Right atrium auricular region (tissue), 2 donors: ENCODE measurements at regions not wholly inside any gene's neighbourhood (a gene's known extent, or its start where the extent isn't known, plus 50 kb on each side); places are given as distances from the start of the nearest gene placed in this dataset.

Source experiments
- DNase-seq: peaks from one replicate; pipeline ENCODE4 v3.0.0-alpha.2; 2019; ENCODE audit warnings: low spot score
- H3K27ac ChIP-seq, 2 donors: fragments of 200-600 bp; sonication (generic); 1 replicate in 1 of 2; 2 replicates in 1 of 2; pipeline ENCODE4 v1.5.1; 2016 to 2019
- H3K27me3 ChIP-seq, 2 donors: fragments of 200-600 bp; sonication (generic); one replicate each; pipeline versions ENCODE4 v1.5.1 to v1.6.0; 2017 to 2019
- H3K36me3 ChIP-seq: fragments of 200-600 bp; sonication (generic); one replicate; pipeline ENCODE4 v1.5.1; 2016
- H3K4me1 ChIP-seq, 2 donors: fragments of 200-600 bp; sonication (generic); one replicate each; pipeline versions ENCODE4 v1.5.1 to v1.6.0; 2017 to 2019
- H3K4me3 ChIP-seq, 2 donors: fragments of 200-600 bp; sonication (generic); 1 replicate in 1 of 2; 2 replicates in 1 of 2; pipeline ENCODE4 v1.5.1; 2017 to 2019; ENCODE audit warnings: mild to moderate bottlenecking in 1 of 2, moderate library complexity in 1 of 2
- H3K9me3 ChIP-seq, 2 donors: fragments of 200-600 bp; sonication (generic); one replicate each; pipeline ENCODE4 v1.5.1; 2019
- CTCF ChIP-seq, 2 donors: fragments of 200-600 bp; sonication (generic); IDR thresholded peaks; one replicate each; pipeline ENCODE4 v1.5.1; 2019; ENCODE audit warnings: antibody characterized with exemption in 2 of 2

GRCh38 chr17:11031787-11032186, 193.9 kb upstream of the PIRT start:
- H3K4me3 ChIP-seq = no peak overlapping the region
- no peaks in the 10 kb centered on the region for H3K4me1 ChIP-seq
- TF ChIP-seq CTCF (IDR thresholded peaks at IDR 0.05) = no peak
- no peak overlapping the region for H3K27ac ChIP-seq
- no peak for DNase-seq
- no peaks in the 10 kb centered on the region for H3K36me3 ChIP-seq
- H3K9me3 ChIP-seq = no peaks in the 10 kb centered on the region
- no peaks in the 10 kb centered on the region for H3K27me3 ChIP-seq

GRCh38 chr17:11029791-11030190, 191.9 kb upstream of the PIRT start:
- no peak for TF ChIP-seq CTCF (IDR thresholded peaks at IDR 0.05)
- DNase-seq = no peak
- H3K4me1 ChIP-seq = no peaks in the 10 kb centered on the region
- no peak overlapping the region for H3K27ac ChIP-seq
- H3K36me3 ChIP-seq = no peaks in the 10 kb centered on the region
- H3K27me3 ChIP-seq = no peaks in the 10 kb centered on the region
- H3K9me3 ChIP-seq = no peaks in the 10 kb centered on the region
- no peak overlapping the region for H3K4me3 ChIP-seq

GRCh38 chr17:11028349-11028748, 190.5 kb upstream of the PIRT start:
- TF ChIP-seq CTCF (IDR thresholded peaks at IDR 0.05) = no peak
- no peaks in the 10 kb centered on the region for H3K27me3 ChIP-seq
- H3K27ac ChIP-seq = no peak overlapping the region
- no peak for DNase-seq
- H3K4me1 ChIP-seq = no peaks in the 10 kb centered on the region
- H3K9me3 ChIP-seq = no peaks in the 10 kb centered on the region
- H3K36me3 ChIP-seq = no peaks in the 10 kb centered on the region
- no peak overlapping the region for H3K4me3 ChIP-seq

GRCh38 chr17:11026903-11027302, 189.0 kb upstream of the PIRT start:
- H3K4me3 ChIP-seq = no peak overlapping the region
- no peaks in the 10 kb centered on the region for H3K4me1 ChIP-seq
- no peak for TF ChIP-seq CTCF (IDR thresholded peaks at IDR 0.05)
- no peaks in the 10 kb centered on the region for H3K27me3 ChIP-seq
- no peak overlapping the region for H3K27ac ChIP-seq
- DNase-seq = no peak
- no peaks in the 10 kb centered on the region for H3K36me3 ChIP-seq
- no peaks in the 10 kb centered on the region for H3K9me3 ChIP-seq

- no peak for TF ChIP-seq CTCF (IDR thresholded peaks at IDR 0.05)
- H3K4me1 ChIP-seq = no peaks in the 10 kb centered on the region
- H3K27me3 ChIP-seq = no peaks in the 10 kb centered on the region
- H3K27ac ChIP-seq = no peak overlapping the region
- no peaks in the 10 kb centered on the region for H3K36me3 ChIP-seq
- DNase-seq = no peak
- no peaks in the 10 kb centered on the region for H3K9me3 ChIP-seq
- H3K4me3 ChIP-seq = no peak overlapping the region
These were observed 186.0 kb upstream of the PIRT start for GRCh38 chr17:11023639-11024479.

GRCh38 chr17:11006530-11006929, 168.6 kb upstream of the PIRT start:
- no peak overlapping the region for H3K4me3 ChIP-seq
- no peak for DNase-seq
- H3K27me3 ChIP-seq = no peaks in the 10 kb centered on the region
- H3K4me1 ChIP-seq = no peaks in the 10 kb centered on the region
- no peak for TF ChIP-seq CTCF (IDR thresholded peaks at IDR 0.05)
- H3K9me3 ChIP-seq = no peaks in the 10 kb centered on the region
- H3K27ac ChIP-seq = no peak overlapping the region
- H3K36me3 ChIP-seq = no peaks in the 10 kb centered on the region
